DND-41 (cell line): ENCODE measurements at regions not wholly inside any gene's neighbourhood (a gene's known extent, or its start where the extent isn't known, plus 50 kb on each side); places are given as distances from the start of the nearest gene placed in this dataset.

Experiments used
- ATAC-seq: fragments of 200-7000 bp; cut with Tn5 transposase; 3 replicates; pipeline ENCODE4 v1.9.1; 2021; ENCODE audit warnings: low read depth; ENCODE audit not compliant: insufficient read depth
- DNase-seq: peaks from one replicate; pipeline ENCODE4 v3.0.0-alpha.2; 2020
- H2AFZ ChIP-seq: 2 replicates; pipeline ENCODE4 v1.6.0; 2012; ENCODE audit warnings: low read depth, low read length
- H3K27ac ChIP-seq: 2 replicates; pipeline ENCODE4 v1.5.1; 2012; ENCODE audit warnings: low read length, inconsistent platforms
- H3K27me3 ChIP-seq: fragments of 200-600 bp; sonication (generic); 2 replicates; pipeline ENCODE4 v1.6.0; 2012; ENCODE audit warnings: low read length, mild to moderate bottlenecking, inconsistent platforms; ENCODE audit not compliant: insufficient read depth, poor library complexity
- H3K36me3 ChIP-seq: 2 replicates; pipeline ENCODE4 v1.5.1; 2012; ENCODE audit warnings: low read length, inconsistent platforms; ENCODE audit not compliant: insufficient read depth
- H3K4me1 ChIP-seq: 2 replicates; pipeline ENCODE4 v1.5.1; 2012; ENCODE audit warnings: mild to moderate bottlenecking, low read length; ENCODE audit not compliant: insufficient read depth
- H3K4me2 ChIP-seq: 2 replicates; pipeline ENCODE4 v1.6.0; 2012; ENCODE audit warnings: mild to moderate bottlenecking, moderate library complexity, low read length, inconsistent platforms; ENCODE audit not compliant: insufficient read depth
- H3K4me3 ChIP-seq, 2 experiments: fragments of 200-600 bp in 1 of 2; shearing (Covaris generic) in 1 of 2; 2 replicates each; pipeline ENCODE4 v1.5.1; 2012 to 2016; ENCODE audit warnings: inconsistent platforms in 2 of 2, low read length in 2 of 2, mild to moderate bottlenecking in 2 of 2, low read depth in 1 of 2, moderate library complexity in 1 of 2
- H3K79me2 ChIP-seq: 2 replicates; pipeline ENCODE4 v1.6.0; 2012; ENCODE audit warnings: low read length, inconsistent platforms; ENCODE audit not compliant: insufficient read depth
- H3K9ac ChIP-seq: 2 replicates; pipeline ENCODE4 v1.6.0; 2012; ENCODE audit warnings: low read depth, mild to moderate bottlenecking, inconsistent platforms, low read length, moderate library complexity
- H3K9me3 ChIP-seq: 2 replicates; pipeline ENCODE4 v1.5.1; 2012; ENCODE audit warnings: low read length, moderate library complexity, mild to moderate bottlenecking, inconsistent platforms; ENCODE audit not compliant: insufficient read depth, severe bottlenecking
- H4K20me1 ChIP-seq: 2 replicates; pipeline ENCODE4 v1.6.0; 2012; ENCODE audit warnings: low read length; ENCODE audit not compliant: insufficient read depth
- CTCF ChIP-seq: IDR thresholded peaks from 2 replicates; pipeline ENCODE4 v1.5.1; 2012; ENCODE audit warnings: borderline replicate concordance, low read length, moderate library complexity, mild to moderate bottlenecking; ENCODE audit not compliant: poor library complexity, severe bottlenecking; ENCODE audit errors: extremely low read depth
- EZH2 ChIP-seq: IDR thresholded peaks from 3 replicates; pipeline ENCODE4 v1.6.1; 2012; ENCODE audit warnings: borderline replicate concordance, low read depth, mild to moderate bottlenecking, moderate library complexity, low read length, inconsistent platforms; ENCODE audit not compliant: severe bottlenecking

GRCh38 chr2:228329282-228329681 is 147.8 kb upstream of the SPHKAP start:
- no peak overlapping the region for H3K4me3 ChIP-seq
- H3K36me3 ChIP-seq, result no peaks in the 10 kb centered on the region
- H2AFZ ChIP-seq, result no peak overlapping the region
- no peak overlapping the region for H3K4me2 ChIP-seq
- ATAC-seq, result no peak
- no peaks in the 10 kb centered on the region for H3K79me2 ChIP-seq
- no peak overlapping the region for H3K9ac ChIP-seq
- no peaks in the 10 kb centered on the region for H3K4me1 ChIP-seq
- TF ChIP-seq EZH2, result no peak
- TF ChIP-seq CTCF, result no peak
- DNase-seq, result no peak
- H3K9me3 ChIP-seq, result peaks cover 3% of the 10 kb centered on the region
- H3K27ac ChIP-seq, result no peak overlapping the region
- H4K20me1 ChIP-seq, result no peaks in the 10 kb centered on the region
- no peaks in the 10 kb centered on the region for H3K27me3 ChIP-seq

GRCh38 chr2:228321015-228321414 is 139.5 kb upstream of the SPHKAP start:
- DNase-seq (no peak), ATAC-seq (no peak)
- Histone ChIP-seq H3K4me1 (no peaks in the 10 kb centered on the region), H4K20me1 (no peaks in the 10 kb centered on the region), H3K9ac (no peak overlapping the region), H3K27ac (no peak overlapping the region), H3K9me3 (no peaks in the 10 kb centered on the region), H3K36me3 (no peaks in the 10 kb centered on the region), H3K4me3 (no peak overlapping the region), H3K79me2 (no peaks in the 10 kb centered on the region), H2AFZ (no peak overlapping the region), H3K27me3 (no peaks in the 10 kb centered on the region), H3K4me2 (no peak overlapping the region)
- TF ChIP-seq CTCF (no peak), EZH2 (no peak)

GRCh38 chr2:228318218-228318617 is 136.7 kb upstream of the SPHKAP start:
- H3K27me3 ChIP-seq, result no peaks in the 10 kb centered on the region
- H3K36me3 ChIP-seq, result no peaks in the 10 kb centered on the region
- H3K4me2 ChIP-seq, result no peak overlapping the region
- ATAC-seq (no peak), DNase-seq (no peak)
- H2AFZ ChIP-seq, result no peak overlapping the region
- no peaks in the 10 kb centered on the region for H3K4me1 ChIP-seq
- no peak overlapping the region for H3K4me3 ChIP-seq
- H3K27ac ChIP-seq, result no peak overlapping the region
- no peak for TF ChIP-seq EZH2
- peak; percentile 34 for TF ChIP-seq CTCF
- no peaks in the 10 kb centered on the region for H3K9me3 ChIP-seq
- no peak overlapping the region for H3K9ac ChIP-seq
- H3K79me2 ChIP-seq, result no peaks in the 10 kb centered on the region
- no peaks in the 10 kb centered on the region for H4K20me1 ChIP-seq

GRCh38 chr2:228312172-228312571 is 130.7 kb upstream of the SPHKAP start:
- Histone ChIP-seq H4K20me1 (no peaks in the 10 kb centered on the region), H3K27me3 (no peaks in the 10 kb centered on the region), H2AFZ (no peak overlapping the region), H3K27ac (no peak overlapping the region), H3K9me3 (no peaks in the 10 kb centered on the region), H3K36me3 (no peaks in the 10 kb centered on the region), H3K79me2 (no peaks in the 10 kb centered on the region), H3K4me3 (no peak overlapping the region), H3K9ac (no peak overlapping the region), H3K4me2 (no peak overlapping the region), H3K4me1 (no peaks in the 10 kb centered on the region)
- DNase-seq (no peak), ATAC-seq (no peak)
- TF ChIP-seq CTCF, result no peak
- TF ChIP-seq EZH2, result no peak
